ENCODE measurements at regions not wholly inside any gene's neighbourhood (a gene's known extent, or its start where the extent isn't known, plus 50 kb on each side); places are given as distances from the start of the nearest gene placed in this dataset.

GRCh38 chr6:134850721-134851305 is 99.1 kb downstream of the ALDH8A1 start:
- TF ChIP-seq PPARA (CRISPR knock-in tag; IDR thresholded peaks at IDR 0.05; ENCODE audit: borderline replicate concordance) (no peak), ESRRG (CRISPR knock-in tag; IDR thresholded peaks at IDR 0.05) (no peak), ZNF565 (CRISPR knock-in tag; conservative IDR thresholded peaks at IDR 0.05; ENCODE audit: low read depth) (no peak), ZFP30 (CRISPR knock-in tag; IDR thresholded peaks at IDR 0.05) (no peak), ZNF70 (CRISPR knock-in tag; IDR thresholded peaks at IDR 0.05) (no peak), OSR1 (CRISPR knock-in tag; IDR thresholded peaks at IDR 0.05) (no peak), GLIS3 (CRISPR knock-in tag; IDR thresholded peaks at IDR 0.05) (no peak), ZNF8 (CRISPR knock-in tag; IDR thresholded peaks at IDR 0.05) (no peak), RARB (CRISPR knock-in tag; IDR thresholded peaks at IDR 0.05) (no peak), ARNTL (CRISPR knock-in tag; IDR thresholded peaks at IDR 0.05; ENCODE audit: borderline replicate concordance, low read depth) (no peak), SNAI2 (CRISPR knock-in tag; IDR thresholded peaks at IDR 0.05) (no peak), TCF4 (CRISPR knock-in tag; IDR thresholded peaks at IDR 0.05; ENCODE audit: borderline replicate concordance) (no peak), PATZ1 (CRISPR knock-in tag; IDR thresholded peaks at IDR 0.05; ENCODE audit: borderline replicate concordance) (no peak)
- no peak for ATAC-seq

- TF ChIP-seq ESRRG (CRISPR knock-in tag; IDR thresholded peaks at IDR 0.05), result no peak
- no peak for TF ChIP-seq CSRNP3 (CRISPR knock-in tag; IDR thresholded peaks at IDR 0.05)
- no peak for TF ChIP-seq GLIS3 (CRISPR knock-in tag; IDR thresholded peaks at IDR 0.05)
- TF ChIP-seq ZNF8 (CRISPR knock-in tag; IDR thresholded peaks at IDR 0.05), result no peak
- TF ChIP-seq ZNF565 (CRISPR knock-in tag; conservative IDR thresholded peaks at IDR 0.05; ENCODE audit: low read depth), result no peak
- TF ChIP-seq BACH2 (CRISPR knock-in tag; IDR thresholded peaks at IDR 0.05; ENCODE audit: borderline replicate concordance), result no peak
- no peak for TF ChIP-seq ISL1 (CRISPR knock-in tag; IDR thresholded peaks at IDR 0.05)
- TF ChIP-seq POU6F1 (CRISPR knock-in tag; IDR thresholded peaks at IDR 0.05; ENCODE audit: borderline replicate concordance, low read depth), result no peak
- no peak for TF ChIP-seq CSDC2 (CRISPR knock-in tag; IDR thresholded peaks at IDR 0.05)
- no peak for TF ChIP-seq RARB (CRISPR knock-in tag; IDR thresholded peaks at IDR 0.05)
- TF ChIP-seq ARNTL (CRISPR knock-in tag; IDR thresholded peaks at IDR 0.05; ENCODE audit: borderline replicate concordance, low read depth), result no peak
- TF ChIP-seq ZNF70 (CRISPR knock-in tag; IDR thresholded peaks at IDR 0.05), result no peak
- TF ChIP-seq PATZ1 (CRISPR knock-in tag; IDR thresholded peaks at IDR 0.05; ENCODE audit: borderline replicate concordance), result no peak
- TF ChIP-seq PPARA (CRISPR knock-in tag; IDR thresholded peaks at IDR 0.05; ENCODE audit: borderline replicate concordance), result no peak
- no peak for TF ChIP-seq SNAI2 (CRISPR knock-in tag; IDR thresholded peaks at IDR 0.05)
- TF ChIP-seq ZC3H10 (CRISPR knock-in tag; IDR thresholded peaks at IDR 0.05), result no peak
- TF ChIP-seq ZFP3 (CRISPR knock-in tag; IDR thresholded peaks at IDR 0.05), result no peak
- no peak for TF ChIP-seq TCF4 (CRISPR knock-in tag; IDR thresholded peaks at IDR 0.05; ENCODE audit: borderline replicate concordance)
- no peak for TF ChIP-seq TSHZ2 (CRISPR knock-in tag; IDR thresholded peaks at IDR 0.05)
- no peak for ATAC-seq
Measured at GRCh38 chr6:134849920-134850447, 99.9 kb downstream of the ALDH8A1 start.

Measured in SK-N-SH treated with all-trans-retinoic acid at 6 μM for 48 hours (cell line).